Keratinocyte (primary cell): ENCODE measurements at regions not wholly inside any gene's neighbourhood (a gene's known extent, or its start where the extent isn't known, plus 50 kb on each side); places are given as distances from the start of the nearest gene placed in this dataset.

ENCODE experiments used
- CTCF ChIP-seq, 3 experiments: IDR thresholded peaks in 1 of 3; conservative IDR thresholded peaks in 1 of 3; optimal IDR thresholded peaks in 1 of 3; 2 replicates in 2 of 3; 3 replicates in 1 of 3; pipeline versions ENCODE3 to v1.5.1; 2011; ENCODE audit warnings: low read length in 3 of 3, mild to moderate bottlenecking in 3 of 3, moderate library complexity in 2 of 3, control low read depth in 1 of 3, inconsistent platforms in 1 of 3; ENCODE audit not compliant: insufficient read depth in 2 of 3; ENCODE audit errors: extremely low read depth in 1 of 3
- EZH2 ChIP-seq: IDR thresholded peaks from one replicate; pipeline ENCODE4 v1.6.1; 2012; ENCODE audit warnings: inconsistent platforms, mild to moderate bottlenecking, low read length, moderate library complexity

GRCh38 chr6:139479433-139480222, 105.2 kb upstream of the CITED2 start:
- TF ChIP-seq EZH2 (no peak), CTCF (optimal IDR thresholded peaks at IDR 0.05 in 1 of 3, IDR thresholded peaks at IDR 0.05 in 1 of 3, conservative IDR thresholded peaks at IDR 0.05 in 1 of 3; ENCODE audit: extremely low read depth in 1 of 3, insufficient read depth in 2 of 3, low read length in 3 of 3) (no peak)
